SK-N-SH treated with all-trans-retinoic acid at 6 μM for 48 hours (cell line): ENCODE measurements at regions not wholly inside any gene's neighbourhood (a gene's known extent, or its start where the extent isn't known, plus 50 kb on each side); places are given as distances from the start of the nearest gene placed in this dataset.

Experiments used
- ATAC-seq: fragments of 200-7000 bp; cut with Tn5 transposase; 3 replicates; pipeline ENCODE4 v1.9.1; 2020; ENCODE audit warnings: mild to moderate bottlenecking, moderate library complexity
- ARNTL ChIP-seq: fragments of 450-650 bp; formaldehyde crosslinking; IDR thresholded peaks from 2 replicates; pipeline ENCODE4 v1.5.0; 2020; ENCODE audit warnings: low read depth, mild to moderate bottlenecking, moderate library complexity, borderline replicate concordance
- BACH2 ChIP-seq: fragments of 250-450 bp; sonication (Bioruptor Pico); IDR thresholded peaks from 2 replicates; pipeline ENCODE4 v1.9.0; 2021; ENCODE audit warnings: mild to moderate bottlenecking, borderline replicate concordance
- CREB5 ChIP-seq: fragments of 250-450 bp; sonication (Bioruptor Pico); IDR thresholded peaks from 2 replicates; pipeline ENCODE4 v1.5.1; 2020; ENCODE audit warnings: low read depth, mild to moderate bottlenecking, moderate library complexity
- CSDC2 ChIP-seq: fragments of 250-450 bp; sonication (Bioruptor Pico); IDR thresholded peaks from 2 replicates; pipeline ENCODE4 v1.5.0; 2020; ENCODE audit warnings: mild to moderate bottlenecking, moderate library complexity
- CSRNP3 ChIP-seq: fragments of 250-450 bp; sonication (Bioruptor Pico); IDR thresholded peaks from 2 replicates; pipeline ENCODE4 v1.5.1; 2021; ENCODE audit warnings: mild to moderate bottlenecking, moderate library complexity
- ESRRG ChIP-seq: fragments of 250-450 bp; sonication (Bioruptor Pico); IDR thresholded peaks from 2 replicates; pipeline ENCODE4 v1.6.1; 2021; ENCODE audit warnings: mild to moderate bottlenecking
- GLIS3 ChIP-seq: fragments of 250-450 bp; sonication (Bioruptor Pico); IDR thresholded peaks from 2 replicates; pipeline ENCODE4 v1.5.0; 2020; ENCODE audit warnings: mild to moderate bottlenecking, moderate library complexity
- ISL1 ChIP-seq: fragments of 250-450 bp; sonication (Bioruptor Pico); IDR thresholded peaks from 2 replicates; pipeline ENCODE4 v2.1.2; 2022; ENCODE audit warnings: mild to moderate bottlenecking, moderate library complexity
- OSR1 ChIP-seq: fragments of 250-450 bp; sonication (Bioruptor Pico); IDR thresholded peaks from 2 replicates; pipeline ENCODE4 v1.8.0; 2022; ENCODE audit warnings: moderate library complexity, mild to moderate bottlenecking, inconsistent platforms
- PATZ1 ChIP-seq: fragments of 250-450 bp; sonication (Bioruptor Pico); IDR thresholded peaks from 2 replicates; pipeline ENCODE4 v1.8.0; 2020; ENCODE audit warnings: mild to moderate bottlenecking, moderate library complexity, borderline replicate concordance
- POU6F1 ChIP-seq: fragments of 250-450 bp; sonication (Bioruptor Pico); IDR thresholded peaks from 2 replicates; pipeline ENCODE4 v1.8.0; 2021; ENCODE audit warnings: low read depth, mild to moderate bottlenecking, moderate library complexity, borderline replicate concordance
- PPARA ChIP-seq: fragments of 250-450 bp; sonication (Bioruptor Pico); IDR thresholded peaks from 2 replicates; pipeline ENCODE4 v1.5.0; 2020; ENCODE audit warnings: mild to moderate bottlenecking, borderline replicate concordance
- RARB ChIP-seq: fragments of 250-450 bp; sonication (Bioruptor Pico); IDR thresholded peaks from 2 replicates; pipeline ENCODE4 v1.8.0; 2021; ENCODE audit warnings: mild to moderate bottlenecking, moderate library complexity
- SNAI2 ChIP-seq: fragments of 250-450 bp; sonication (Bioruptor Pico); IDR thresholded peaks from 2 replicates; pipeline ENCODE4 v1.5.0; 2020; ENCODE audit warnings: mild to moderate bottlenecking, moderate library complexity
- TCF4 ChIP-seq: fragments of 250-450 bp; sonication (Bioruptor Pico); IDR thresholded peaks from 2 replicates; pipeline ENCODE4 v1.8.0; 2021; ENCODE audit warnings: mild to moderate bottlenecking, moderate library complexity, borderline replicate concordance
- TOX ChIP-seq: fragments of 250-450 bp; sonication (Bioruptor Pico); IDR thresholded peaks from 2 replicates; pipeline ENCODE4 v1.8.0; 2021; ENCODE audit warnings: mild to moderate bottlenecking, moderate library complexity, borderline replicate concordance
- ZC3H10 ChIP-seq: fragments of 250-450 bp; sonication (Bioruptor Pico); IDR thresholded peaks from 2 replicates; pipeline ENCODE4 v1.5.1; 2021; ENCODE audit warnings: mild to moderate bottlenecking, moderate library complexity
- ZFP3 ChIP-seq: fragments of 250-450 bp; sonication (Bioruptor Pico); IDR thresholded peaks from 2 replicates; pipeline ENCODE4 v1.5.0; 2020; ENCODE audit warnings: mild to moderate bottlenecking, moderate library complexity
- ZFP30 ChIP-seq: fragments of 450-650 bp; formaldehyde crosslinking; IDR thresholded peaks from 2 replicates; pipeline ENCODE4 v1.5.0; 2022; ENCODE audit warnings: mild to moderate bottlenecking, moderate library complexity
- ZNF565 ChIP-seq: fragments of 450-650 bp; formaldehyde crosslinking; conservative IDR thresholded peaks from 2 replicates; pipeline ENCODE4 v1.5.0; 2020; ENCODE audit warnings: low read depth, mild to moderate bottlenecking, moderate library complexity
- ZNF70 ChIP-seq: fragments of 450-650 bp; formaldehyde crosslinking; IDR thresholded peaks from 2 replicates; pipeline ENCODE4 v1.5.0; 2020; ENCODE audit warnings: mild to moderate bottlenecking, moderate library complexity
- ZNF8 ChIP-seq: fragments of 450-650 bp; formaldehyde crosslinking; IDR thresholded peaks from 2 replicates; pipeline ENCODE4 v1.5.0; 2020; ENCODE audit warnings: mild to moderate bottlenecking, moderate library complexity

GRCh38 chr6:18845896-18846295 lies 458.7 kb downstream of the RNF144B start:
- TF ChIP-seq ZNF565 (CRISPR knock-in tag): no peak
- no peak for TF ChIP-seq ZNF8 (CRISPR knock-in tag)
- no peak for TF ChIP-seq CSRNP3 (CRISPR knock-in tag)
- TF ChIP-seq GLIS3: no peak
- TF ChIP-seq CREB5 (CRISPR knock-in tag): no peak
- no peak for TF ChIP-seq RARB (CRISPR knock-in tag)
- no peak for TF ChIP-seq ARNTL (CRISPR knock-in tag)
- no peak for TF ChIP-seq POU6F1
- no peak for TF ChIP-seq PATZ1 (CRISPR knock-in tag)
- TF ChIP-seq SNAI2 (CRISPR knock-in tag): no peak
- TF ChIP-seq TOX (CRISPR knock-in tag): no peak
- TF ChIP-seq ZFP30: no peak
- TF ChIP-seq ZC3H10: no peak
- TF ChIP-seq ZNF70: no peak
- TF ChIP-seq PPARA (CRISPR knock-in tag): no peak
- no peak for TF ChIP-seq CSDC2 (CRISPR knock-in tag)
- TF ChIP-seq OSR1 (CRISPR knock-in tag): no peak
- no peak for TF ChIP-seq ISL1 (CRISPR knock-in tag)
- TF ChIP-seq BACH2: no peak
- no peak for ATAC-seq

- TF ChIP-seq ZNF70: no peak
- no peak for TF ChIP-seq ZC3H10
- no peak for TF ChIP-seq BACH2
- TF ChIP-seq ESRRG: no peak
- TF ChIP-seq ISL1 (CRISPR knock-in tag): no peak
- no peak for TF ChIP-seq CSRNP3 (CRISPR knock-in tag)
- TF ChIP-seq CSDC2 (CRISPR knock-in tag): no peak
- TF ChIP-seq GLIS3: no peak
- TF ChIP-seq ZFP3 (CRISPR knock-in tag): no peak
- TF ChIP-seq ZFP30: no peak
- TF ChIP-seq, all 23 proteins: peak for 0
- ATAC-seq: no peak
Measured at GRCh38 chr6:18846327-18846726, 459.2 kb downstream of the RNF144B start.

GRCh38 chr6:18861204-18861603 lies 474.1 kb downstream of the RNF144B start:
- no peak for TF ChIP-seq POU6F1
- TF ChIP-seq, all 23 proteins: peak for 0
- no peak for ATAC-seq

- no peak for ATAC-seq
Measured at GRCh38 chr6:18883268-18883667, 496.1 kb downstream of the RNF144B start.

More at GRCh38 chr6:18883268-18883667, 496.1 kb downstream of the RNF144B start:
- TF ChIP-seq TCF4 (CRISPR knock-in tag) (no peak), ZNF8 (CRISPR knock-in tag) (no peak), ZC3H10 (no peak)
